LHCN-M2 (cell line): ENCODE measurements at regions not wholly inside any gene's neighbourhood (a gene's known extent, or its start where the extent isn't known, plus 50 kb on each side); places are given as distances from the start of the nearest gene placed in this dataset.
A peak's percentile ranks its signal among the peaks of the same experiment; 100 is the strongest.
"Not testable (repeated sequence)": the region's sequence is repeated elsewhere in the genome, so short reads cannot be mapped to it uniquely, and the experiment has no call there.

Experiments used
- DNase-seq: peaks from one replicate; pipeline ENCODE4 v3.0.0-alpha.2; 2012; ENCODE audit warnings: low read depth

DNA sequence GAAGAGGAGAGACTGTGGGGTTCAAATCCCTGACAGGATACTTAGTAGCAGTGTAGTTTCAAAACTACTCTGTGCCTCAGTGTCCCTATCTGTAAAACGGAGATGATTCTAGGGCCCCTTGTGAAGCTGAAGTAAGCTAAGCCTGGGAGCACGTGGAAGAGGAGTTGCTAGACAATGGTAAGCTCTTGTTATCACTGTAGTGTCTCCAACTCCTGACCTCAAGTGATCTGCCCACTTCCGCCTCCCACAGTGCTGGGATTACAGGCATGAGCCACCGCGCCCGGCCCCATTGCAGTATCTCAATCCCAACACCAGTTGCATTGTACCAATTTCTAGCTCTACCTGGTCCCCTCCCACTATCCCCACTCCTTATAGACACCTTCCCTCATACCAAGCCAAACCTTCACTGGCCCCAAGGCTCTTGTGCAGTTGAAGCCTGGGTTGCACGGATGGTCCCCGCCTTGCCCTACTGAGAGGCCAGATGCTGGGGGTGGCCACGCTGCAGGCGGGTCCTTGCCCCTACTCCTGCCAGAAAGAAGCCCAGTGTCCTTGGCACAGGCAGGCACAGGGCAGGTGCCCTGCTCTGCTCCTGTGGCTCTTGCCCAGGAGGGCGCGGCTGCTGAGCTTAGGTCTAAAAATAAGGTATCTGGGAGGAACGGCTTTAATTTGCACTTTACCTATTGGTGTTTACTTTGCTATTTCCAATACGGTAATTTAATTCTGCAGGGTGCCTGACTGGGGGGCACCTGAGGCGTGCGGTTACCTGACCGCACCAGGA is 118.1 kb downstream of the VEGFA start:
- no peak for DNase-seq

DNA sequence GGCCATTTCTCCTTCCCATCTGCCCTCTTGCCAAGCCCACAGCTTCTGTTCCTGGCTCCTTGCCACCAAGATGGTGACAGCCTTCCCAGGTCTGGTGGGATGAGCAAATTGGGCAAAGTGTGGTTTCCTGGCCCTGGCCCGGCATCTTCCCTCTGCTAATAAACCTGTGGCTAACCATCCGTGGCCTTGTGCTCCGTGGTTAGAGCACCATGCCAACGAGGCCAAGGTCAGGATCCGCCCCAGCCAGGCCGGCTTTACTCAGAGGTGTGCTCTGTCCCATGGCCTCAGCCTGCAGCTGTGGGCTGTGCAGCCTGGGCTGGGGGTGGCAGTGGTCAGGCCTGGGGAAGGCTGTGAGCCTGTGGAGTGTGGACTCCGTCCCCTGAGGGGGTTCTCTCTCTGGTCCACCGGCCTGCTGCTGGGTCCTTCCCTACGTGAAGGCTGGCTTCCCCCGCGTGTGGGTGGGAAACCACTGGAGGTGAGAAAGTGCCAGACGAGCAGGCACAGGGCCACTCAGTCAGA is 117.4 kb downstream of the VEGFA start:
- peak; percentile 61 for DNase-seq

DNA sequence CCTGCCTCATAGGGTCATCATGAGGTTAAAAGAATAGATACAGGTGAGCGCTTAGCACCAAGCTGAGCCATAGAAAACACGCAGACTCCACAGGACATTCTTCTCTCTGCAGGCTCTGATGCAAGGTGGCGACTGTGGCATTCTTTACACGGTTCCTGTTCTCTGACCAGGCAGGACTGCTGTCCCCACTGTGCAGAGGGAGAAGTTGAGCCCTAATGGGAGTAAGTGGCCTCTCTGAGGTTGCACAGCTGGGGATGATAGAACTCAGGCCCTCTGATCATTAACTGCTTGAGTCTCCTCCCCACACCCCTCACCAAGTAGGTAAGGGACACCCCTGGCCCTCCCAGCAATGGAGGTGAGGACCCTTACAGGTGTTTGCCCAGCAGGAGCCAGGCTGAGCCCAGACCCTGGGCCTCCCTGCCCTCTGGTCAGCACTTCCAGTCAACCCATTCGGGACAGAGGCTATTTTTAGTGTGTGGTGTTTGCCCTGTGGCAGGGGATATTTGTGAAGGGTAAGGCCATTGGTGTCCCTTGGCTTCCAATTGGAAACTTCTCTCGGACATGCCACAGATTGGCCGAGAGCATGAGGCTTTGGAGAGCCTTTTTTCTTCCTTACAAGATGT is 116.8 kb downstream of the VEGFA start:
- DNase-seq = no peak

DNA sequence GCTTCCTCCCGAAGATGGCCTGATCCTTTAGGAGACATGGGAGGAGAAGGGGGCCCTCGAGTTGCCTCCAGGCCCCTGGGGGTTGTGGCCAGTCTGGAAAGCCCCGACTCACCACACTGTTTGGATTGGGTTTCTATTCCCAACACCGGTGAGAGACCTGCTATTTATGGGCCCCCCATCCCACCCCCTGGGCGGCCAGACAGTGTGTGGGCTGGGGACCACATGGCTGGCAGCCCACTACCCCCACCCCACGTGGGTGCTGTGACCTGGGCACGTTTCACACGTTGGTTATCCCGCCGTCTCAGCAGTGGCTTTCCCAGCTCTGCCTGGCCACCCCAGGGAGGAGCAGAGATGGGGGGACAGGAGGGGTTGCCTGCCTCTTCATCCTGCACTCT is 116.1 kb downstream of the VEGFA start:
- no peak for DNase-seq

DNA sequence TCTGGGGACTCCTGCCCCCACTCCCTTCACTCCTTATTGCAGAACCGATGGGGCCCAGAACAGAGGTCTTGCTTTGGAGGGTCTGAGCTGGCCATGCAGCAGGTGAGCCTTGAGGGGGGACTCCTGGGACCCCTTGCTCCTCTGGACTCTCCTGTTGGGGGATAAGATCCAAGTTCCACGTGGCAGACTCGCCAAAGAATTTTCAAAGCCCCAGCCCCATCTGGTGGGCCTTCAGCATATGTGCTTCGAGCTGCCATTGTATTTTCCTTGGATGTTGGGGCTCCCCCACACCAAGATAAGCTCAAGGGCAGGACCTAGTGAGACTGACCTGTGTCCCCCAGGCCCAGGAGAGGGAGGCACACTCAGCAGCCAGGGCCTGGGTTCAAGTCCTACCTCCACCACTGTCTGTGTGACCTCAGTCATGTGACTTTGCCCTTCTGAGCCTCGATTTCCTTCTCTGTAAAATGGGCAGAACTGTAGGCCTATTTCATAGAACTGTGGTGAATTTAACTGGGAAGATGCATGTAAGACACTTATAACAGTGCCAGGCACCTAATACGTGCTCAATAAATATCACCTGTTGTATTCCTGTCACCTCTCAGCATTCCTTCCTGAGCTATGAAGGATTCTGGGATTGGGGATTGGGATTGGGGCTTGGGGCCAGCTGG is 115.5 kb downstream of the VEGFA start:
- no peak for DNase-seq

DNA sequence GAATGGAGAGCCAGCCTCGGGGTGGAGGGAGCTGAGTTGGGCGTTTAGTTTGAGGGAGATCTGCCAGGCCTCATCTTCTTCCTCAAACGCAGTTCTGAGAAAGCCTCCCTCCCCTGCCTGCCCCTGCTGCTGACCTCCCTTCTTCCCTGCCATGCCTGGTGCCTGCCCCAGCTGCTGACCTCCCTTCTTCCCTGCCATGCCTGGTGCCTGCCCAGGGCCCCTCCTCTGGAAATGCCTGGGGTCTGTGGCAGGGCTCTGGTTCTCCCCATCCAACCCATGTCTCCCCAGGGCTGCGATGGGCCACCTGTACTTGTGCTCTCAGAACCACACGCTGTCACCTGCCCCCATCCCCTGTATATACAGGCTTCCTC is 114.6 kb downstream of the VEGFA start:
- DNase-seq = no peak

DNA sequence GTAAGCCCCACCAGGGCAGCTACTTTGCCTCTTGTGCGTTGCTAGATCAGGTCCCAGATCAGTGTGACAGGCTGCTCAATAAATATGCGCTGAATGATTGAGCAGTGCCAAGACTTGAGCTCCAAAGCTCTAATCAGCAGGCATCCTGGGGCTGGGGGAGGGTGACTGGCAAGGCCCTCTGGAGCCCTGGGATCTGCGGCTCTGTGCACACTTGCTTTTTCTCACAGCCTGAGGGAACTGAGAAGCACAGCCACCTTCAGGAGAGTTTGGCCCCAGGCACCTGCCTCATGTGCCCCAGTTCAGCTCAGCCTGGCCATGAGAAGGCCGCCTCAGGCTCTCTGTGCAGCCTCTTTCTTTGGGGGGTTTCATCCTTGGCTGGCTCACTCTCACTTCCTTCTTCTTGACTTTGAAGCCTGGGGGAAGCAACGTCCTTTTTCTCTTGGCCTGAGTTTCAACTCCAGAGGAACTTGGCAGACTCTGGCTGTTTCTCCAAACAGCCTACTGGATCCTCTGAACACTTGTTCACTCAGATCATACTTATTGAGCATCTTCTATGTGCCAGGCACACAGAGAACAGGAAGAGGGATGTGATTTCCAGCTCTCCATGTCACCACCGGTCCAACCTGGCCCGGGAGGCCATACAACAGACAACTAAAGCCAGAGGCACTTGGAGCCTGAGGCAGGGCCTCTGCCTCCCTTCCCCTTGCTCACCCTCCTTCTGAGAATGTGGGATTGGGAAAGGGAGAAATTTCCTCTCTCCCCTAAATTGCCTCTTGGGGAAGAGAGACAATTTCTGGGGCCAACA is 114.0 kb downstream of the VEGFA start:
- DNase-seq = no peak

DNA sequence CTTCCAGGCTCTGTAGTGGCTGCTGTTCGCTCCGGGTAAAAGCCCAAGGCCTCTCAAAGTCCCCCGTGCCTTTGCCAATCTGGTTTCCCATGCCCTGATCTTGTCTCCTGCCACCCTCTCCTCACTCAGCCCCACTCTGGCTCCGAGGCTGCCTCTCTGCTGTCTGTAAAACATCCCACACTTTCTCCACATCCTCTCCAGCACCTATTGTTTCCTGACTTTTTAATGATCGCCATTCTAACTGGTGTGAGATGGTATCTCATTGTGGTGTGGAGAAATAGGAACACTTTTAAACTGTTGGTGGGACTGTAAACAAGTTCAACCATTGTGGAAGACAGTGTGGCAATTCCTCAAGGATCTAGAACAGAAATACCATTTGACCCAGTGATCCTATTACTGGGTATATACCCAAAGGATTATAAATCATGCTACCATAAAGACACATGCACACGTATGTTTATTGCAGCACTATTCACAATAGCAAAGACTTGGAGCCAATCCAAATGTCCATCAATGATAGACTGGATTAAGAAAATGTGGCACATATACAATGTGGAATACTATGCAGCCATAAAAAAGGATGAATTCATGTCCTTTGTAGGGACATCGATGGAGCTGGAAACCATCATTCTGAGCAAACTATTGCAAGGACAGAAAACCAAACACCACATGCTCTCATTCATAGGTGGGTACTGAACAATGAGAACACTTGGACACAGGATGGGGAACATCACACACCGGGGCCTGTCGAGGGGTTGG is 112.9 kb downstream of the VEGFA start:
- DNase-seq = not testable (repeated sequence)

DNA sequence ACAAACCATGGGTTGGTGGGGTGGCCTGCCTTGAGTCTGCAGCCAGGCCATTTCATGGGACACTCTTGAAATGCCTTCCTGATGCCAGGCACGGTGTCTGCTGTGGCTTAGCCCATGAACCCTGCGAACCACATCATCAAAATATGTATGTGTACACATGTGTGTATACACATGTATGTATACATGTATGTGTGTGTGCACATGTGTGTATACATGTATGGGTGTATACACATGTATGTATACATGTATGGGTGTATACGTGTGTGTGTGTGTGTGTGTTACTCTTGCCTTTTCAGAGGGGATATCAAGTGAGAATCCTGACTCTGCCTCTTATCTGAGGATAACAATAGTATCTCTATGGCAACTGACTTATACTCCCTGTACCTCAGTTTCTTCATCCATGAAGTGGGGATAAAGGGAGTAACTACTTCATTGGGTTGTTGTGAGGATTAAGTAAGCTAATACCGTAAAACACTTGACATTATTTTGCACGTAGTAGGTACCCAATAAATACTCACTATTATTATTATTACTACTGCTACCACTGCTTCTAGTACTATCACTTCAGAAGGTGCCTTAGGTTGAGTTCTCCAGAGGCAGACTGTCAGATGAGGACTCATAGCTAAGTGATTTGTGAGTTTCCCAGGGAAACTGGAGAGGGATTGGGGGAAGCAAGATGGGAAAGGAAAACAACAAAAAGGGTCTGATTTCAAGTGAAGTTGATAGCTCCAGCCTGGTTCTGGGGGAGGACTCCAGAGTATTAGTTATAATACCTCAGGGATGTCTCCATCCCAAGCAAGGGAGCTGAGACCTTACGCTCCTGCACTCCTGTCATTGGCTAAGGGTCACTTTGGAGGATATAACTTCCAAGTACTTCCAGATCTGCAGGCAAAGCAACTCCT is 110.5 kb downstream of the VEGFA start:
- DNase-seq = no peak

DNA sequence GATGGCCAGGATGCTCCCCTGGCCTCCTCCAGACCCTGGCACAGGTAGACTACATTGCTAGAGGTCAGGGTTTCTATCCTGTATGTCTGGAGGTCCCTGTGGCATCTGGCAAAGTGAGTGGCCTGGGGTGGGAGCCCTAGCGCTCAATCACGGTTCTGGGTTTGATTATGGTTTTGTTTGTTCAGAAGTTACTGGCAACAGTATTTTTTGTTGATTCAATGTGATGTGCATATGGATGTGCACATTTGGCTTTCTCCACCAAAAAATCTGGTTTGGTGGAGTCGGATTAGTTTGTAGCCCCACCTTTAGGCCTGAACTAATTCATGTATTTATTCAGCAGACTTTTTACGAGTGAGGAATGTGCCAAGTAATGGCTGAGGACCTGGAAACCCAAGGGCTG is 109.7 kb downstream of the VEGFA start:
- DNase-seq = no peak

DNA sequence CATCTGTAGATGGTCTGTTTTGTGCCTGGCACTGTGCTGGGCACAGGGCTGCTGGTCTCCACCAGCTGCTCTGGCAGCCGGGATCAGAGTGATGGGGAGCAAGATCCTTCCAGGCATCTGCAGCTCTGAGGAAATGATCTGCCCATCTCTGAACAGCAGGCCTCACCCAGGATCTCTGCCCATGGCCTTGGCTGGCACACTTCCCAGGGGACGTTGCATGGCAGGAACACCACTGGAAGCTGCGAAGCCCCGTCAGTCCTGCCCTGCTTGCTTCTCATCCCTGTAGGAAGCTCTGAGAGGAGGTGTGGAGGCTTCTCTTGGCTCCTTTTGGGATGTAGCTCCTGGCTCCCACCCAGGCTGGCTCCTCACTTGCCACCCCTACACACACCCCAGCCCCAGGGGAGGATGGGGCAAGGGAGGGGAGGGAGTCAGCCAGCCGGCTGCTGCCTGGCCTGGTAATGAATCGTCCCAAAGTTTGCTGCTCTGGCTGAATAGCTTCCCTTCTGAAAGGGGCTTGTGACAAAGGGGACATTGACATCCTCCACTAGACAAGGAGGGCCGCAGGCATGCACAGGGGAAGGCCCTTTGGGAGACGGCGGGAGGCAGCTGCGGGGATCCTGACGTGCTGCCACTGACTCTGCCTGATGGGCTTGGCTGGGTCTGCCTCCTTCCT is 108.9 kb downstream of the VEGFA start:
- peak; percentile 12 for DNase-seq

DNA sequence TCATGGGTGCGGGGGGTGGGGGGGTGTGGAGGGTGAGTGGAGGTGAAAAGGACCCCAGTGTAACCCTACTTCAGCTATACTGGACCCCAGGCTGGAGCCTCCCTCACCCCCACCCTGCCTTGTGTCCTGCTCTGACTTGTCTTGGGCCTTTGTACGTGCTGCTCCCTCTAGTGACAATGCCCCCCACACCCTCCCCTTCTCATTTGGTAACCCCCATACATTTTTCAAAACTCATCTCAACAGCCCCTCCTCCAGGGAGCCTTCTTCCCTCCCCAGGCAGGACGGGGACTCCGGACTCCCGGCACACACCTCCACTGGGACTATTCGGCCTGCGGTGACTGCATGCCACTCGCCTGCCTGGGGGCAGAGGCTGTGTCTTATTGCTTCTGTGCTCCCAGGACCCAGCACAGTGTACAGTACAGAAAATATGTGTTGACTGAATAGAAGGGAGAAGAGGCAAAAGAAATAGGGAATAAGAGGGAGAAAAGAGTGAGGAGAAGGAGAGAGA is 108.2 kb downstream of the VEGFA start:
- DNase-seq = no peak

DNA sequence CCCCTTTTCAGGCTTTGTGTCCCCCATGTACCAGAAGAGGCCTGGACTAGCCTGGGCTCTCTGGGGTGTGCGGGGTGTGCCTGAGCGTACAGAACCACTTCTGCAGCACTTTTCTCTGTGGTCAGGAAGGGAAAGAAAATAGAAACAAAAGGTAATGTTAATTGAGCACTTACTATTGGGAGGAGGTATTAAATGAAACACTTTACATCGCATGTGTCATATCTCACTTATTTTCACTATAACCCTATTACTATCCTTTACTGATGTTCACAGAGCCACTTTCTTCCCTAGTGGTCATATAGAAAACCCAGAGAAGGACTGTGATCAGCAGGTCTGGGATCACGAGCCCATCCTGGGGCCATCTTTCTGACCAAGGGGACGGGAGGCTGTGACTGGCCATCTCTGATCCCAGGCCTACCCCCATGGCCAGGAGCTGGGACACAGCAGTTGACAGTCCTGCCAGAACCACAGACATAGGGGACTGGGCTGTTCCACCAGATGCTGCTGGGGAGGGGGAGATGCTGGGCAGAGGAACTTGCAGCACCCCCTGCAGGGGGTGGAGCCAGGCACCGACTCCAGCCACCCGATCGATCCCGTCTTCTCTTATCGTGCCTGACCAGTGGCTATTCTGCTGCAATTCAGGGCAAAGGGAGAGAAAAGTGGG is 107.6 kb downstream of the VEGFA start:
- no peak for DNase-seq

DNA sequence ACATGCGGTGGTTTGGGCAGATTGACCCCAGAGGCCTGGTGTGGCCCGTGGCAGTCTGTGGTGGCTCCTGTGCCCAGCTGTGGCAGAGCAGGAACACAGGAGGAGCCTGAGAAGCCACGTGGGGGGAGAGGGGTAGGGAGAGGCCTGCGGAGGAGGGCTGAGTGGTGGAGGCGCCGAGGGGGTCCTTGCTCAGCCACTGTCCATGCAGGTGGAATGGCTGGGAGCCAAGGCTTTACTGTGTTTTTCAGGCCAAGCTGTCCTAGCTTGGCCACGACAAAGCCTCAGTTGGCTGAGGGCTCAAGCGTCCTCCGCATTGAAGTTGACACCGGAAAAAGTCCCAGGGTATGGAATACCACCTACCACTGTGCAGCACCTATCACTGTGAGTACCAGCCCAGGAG is 107.0 kb downstream of the VEGFA start:
- DNase-seq = no peak

DNA sequence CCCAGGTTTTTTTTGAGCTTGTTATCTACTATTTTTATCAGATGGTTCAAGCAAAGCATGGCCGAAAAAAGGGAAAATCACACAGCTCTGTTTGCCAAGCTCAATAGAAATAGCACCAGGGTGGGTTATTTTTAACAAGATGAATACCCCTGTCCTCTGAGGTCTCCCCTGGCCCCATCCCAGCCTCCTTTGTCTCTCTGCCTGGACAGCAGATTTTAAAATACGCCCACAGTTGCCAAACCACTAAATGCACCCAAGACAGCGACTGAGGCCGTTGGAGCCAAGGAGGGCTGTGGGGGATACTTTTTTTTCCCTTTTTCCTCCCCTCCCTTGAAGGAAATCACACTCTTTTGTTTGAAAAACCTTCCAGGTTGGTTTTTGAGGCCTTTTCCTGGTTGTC is 106.6 kb downstream of the VEGFA start:
- no peak for DNase-seq

DNA sequence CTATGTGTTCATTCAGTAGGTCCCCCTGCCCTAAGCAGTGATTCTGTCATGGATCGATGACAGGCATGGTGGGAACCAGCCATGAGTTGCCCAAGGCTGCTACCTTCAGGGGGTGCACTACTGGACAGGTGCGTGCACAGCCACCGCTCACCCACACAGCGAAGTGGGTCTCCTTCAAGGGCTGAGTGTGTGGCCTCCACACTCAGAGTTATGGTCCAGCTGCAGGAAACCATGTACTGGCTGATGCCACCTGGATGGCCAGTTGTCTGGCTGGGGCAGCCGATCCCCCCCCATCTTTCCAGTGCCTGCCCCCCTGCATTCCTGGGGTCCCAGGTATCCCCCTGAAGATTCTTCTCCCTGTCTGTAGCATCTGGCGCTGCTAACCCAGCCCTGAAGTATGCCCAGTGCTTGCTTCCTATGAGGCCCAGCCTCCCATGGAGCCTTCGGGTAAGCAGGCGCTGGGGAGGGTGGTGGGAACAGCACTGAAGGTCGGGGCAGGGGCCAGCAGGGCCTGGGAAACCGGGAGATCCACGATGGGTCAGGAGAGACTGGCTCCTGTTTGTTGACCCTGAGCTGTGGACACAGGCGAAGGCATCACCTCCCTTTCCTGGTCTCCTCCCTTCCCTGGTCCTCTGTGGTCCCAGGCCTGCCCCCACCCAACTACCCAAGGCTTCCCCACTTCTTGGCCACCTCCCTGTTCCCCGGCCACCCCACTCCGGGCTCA is 106.0 kb downstream of the VEGFA start:
- no peak for DNase-seq

DNA sequence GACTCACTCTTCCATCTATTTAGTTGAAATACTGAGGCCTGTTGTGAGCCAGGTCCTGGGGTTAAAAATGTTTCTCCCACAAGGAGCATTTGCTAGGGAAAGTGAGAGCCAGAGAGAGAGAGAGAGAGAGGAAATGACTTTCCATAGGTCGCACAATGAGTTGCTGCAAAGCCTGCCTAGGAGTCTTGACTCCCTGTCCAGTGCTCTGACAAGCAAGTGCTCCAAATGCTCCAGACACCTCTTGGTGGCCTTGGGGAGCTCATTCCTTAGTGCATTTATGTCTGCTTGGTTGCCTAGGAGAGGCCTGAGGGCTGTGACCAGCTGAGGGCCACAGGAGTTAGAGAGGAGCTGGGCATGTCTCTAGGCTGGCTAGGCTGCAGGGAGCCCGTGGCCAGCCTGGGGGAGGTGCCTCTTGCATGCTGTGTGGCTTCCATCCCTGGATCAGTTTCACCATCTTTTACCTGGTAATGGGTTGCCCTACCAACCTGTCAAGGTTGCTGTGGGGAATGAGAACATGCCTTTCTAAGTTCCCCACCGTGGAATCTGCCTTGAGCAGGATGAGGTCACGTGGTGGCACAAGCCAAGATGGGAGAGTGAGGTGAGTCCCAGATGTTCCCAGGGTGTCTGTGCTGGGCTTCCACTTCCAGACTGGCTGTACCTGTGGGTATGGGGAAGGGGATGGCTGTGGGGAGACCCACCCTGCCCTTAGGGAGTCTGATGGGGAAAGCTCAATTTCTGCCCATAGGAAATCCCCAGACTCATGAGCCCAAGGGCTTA is 105.0 kb downstream of the VEGFA start:
- no peak for DNase-seq
